ENCODE measurements at regions not wholly inside any gene's neighbourhood (a gene's known extent, or its start where the extent isn't known, plus 50 kb on each side); places are given as distances from the start of the nearest gene placed in this dataset.

GRCh38 chr9:82154573-82154972 lies 166.0 kb downstream of the SPATA31D1 start:
- Mint-ChIP-seq H3K27ac (no peak overlapping the region), H3K27me3 (ENCODE audit: low read depth) (no peaks in the 10 kb centered on the region), H3K4me1 (peaks cover 18% of the 10 kb centered on the region), H3K4me3 (no peak overlapping the region), H3K9me3 (peaks cover 9% of the 10 kb centered on the region), H3K36me3 (ENCODE audit: low read depth) (peaks cover 6% of the 10 kb centered on the region)
- TF ChIP-seq CTCF (IDR thresholded peaks at IDR 0.05; ENCODE audit: unreplicated experiment in 3 of 3), result no peak

GRCh38 chr9:82161876-82162275 lies 173.3 kb downstream of the SPATA31D1 start:
- H3K4me3 Mint-ChIP-seq, result no peak overlapping the region
- H3K36me3 Mint-ChIP-seq (ENCODE audit: low read depth), result no peaks in the 10 kb centered on the region
- H3K4me1 Mint-ChIP-seq, result peaks cover 6% of the 10 kb centered on the region
- no peaks in the 10 kb centered on the region for H3K27me3 Mint-ChIP-seq (ENCODE audit: low read depth)
- H3K27ac Mint-ChIP-seq, result no peak overlapping the region
- TF ChIP-seq CTCF (IDR thresholded peaks at IDR 0.05; ENCODE audit: unreplicated experiment in 3 of 3), result no peak
- H3K9me3 Mint-ChIP-seq, result peaks cover 10% of the 10 kb centered on the region

- H3K4me3 Mint-ChIP-seq, result no peak overlapping the region
- H3K36me3 Mint-ChIP-seq (ENCODE audit: low read depth), result no peaks in the 10 kb centered on the region
- H3K9me3 Mint-ChIP-seq, result peaks cover 10% of the 10 kb centered on the region
- no peak overlapping the region for H3K27ac Mint-ChIP-seq
- H3K4me1 Mint-ChIP-seq, result peaks cover 6% of the 10 kb centered on the region
- no peak for TF ChIP-seq CTCF (IDR thresholded peaks at IDR 0.05; ENCODE audit: unreplicated experiment in 3 of 3)
- H3K27me3 Mint-ChIP-seq (ENCODE audit: low read depth), result no peaks in the 10 kb centered on the region
Measured at GRCh38 chr9:82164159-82164558, 175.6 kb downstream of the SPATA31D1 start.

GRCh38 chr9:82167296-82167695 lies 178.7 kb downstream of the SPATA31D1 start:
- H3K36me3 Mint-ChIP-seq (ENCODE audit: low read depth), result no peaks in the 10 kb centered on the region
- no peak overlapping the region for H3K4me3 Mint-ChIP-seq
- TF ChIP-seq CTCF (IDR thresholded peaks at IDR 0.05; ENCODE audit: unreplicated experiment in 3 of 3), result no peak
- H3K4me1 Mint-ChIP-seq, result peaks cover 20% of the 10 kb centered on the region
- H3K27ac Mint-ChIP-seq, result no peak overlapping the region
- H3K27me3 Mint-ChIP-seq (ENCODE audit: low read depth), result no peaks in the 10 kb centered on the region
- H3K9me3 Mint-ChIP-seq, result peaks cover 10% of the 10 kb centered on the region

- Mint-ChIP-seq H3K27me3 (ENCODE audit: low read depth) (no peaks in the 10 kb centered on the region), H3K36me3 (ENCODE audit: low read depth) (no peaks in the 10 kb centered on the region), H3K4me3 (no peak overlapping the region), H3K9me3 (peaks cover 10% of the 10 kb centered on the region), H3K4me1 (peaks cover 20% of the 10 kb centered on the region), H3K27ac (peak overlapping the region in 1 of 3 experiments; percentile 15)
- TF ChIP-seq CTCF (IDR thresholded peaks at IDR 0.05; ENCODE audit: unreplicated experiment in 3 of 3), result no peak
Measured at GRCh38 chr9:82168585-82168984, 180.0 kb downstream of the SPATA31D1 start.

- no peak for TF ChIP-seq CTCF (IDR thresholded peaks at IDR 0.05; ENCODE audit: unreplicated experiment in 3 of 3)
- Mint-ChIP-seq H3K4me3 (no peak overlapping the region), H3K27me3 (ENCODE audit: low read depth) (no peaks in the 10 kb centered on the region), H3K9me3 (peaks cover 5% of the 10 kb centered on the region), H3K4me1 (peaks cover 20% of the 10 kb centered on the region), H3K27ac (no peak overlapping the region), H3K36me3 (ENCODE audit: low read depth) (no peaks in the 10 kb centered on the region)
Measured at GRCh38 chr9:82170866-82171265, 182.3 kb downstream of the SPATA31D1 start.

Data from nephron (organoid).